Ovary (tissue), 7 donors: ENCODE measurements at regions not wholly inside any gene's neighbourhood (a gene's known extent, or its start where the extent isn't known, plus 50 kb on each side); places are given as distances from the start of the nearest gene placed in this dataset.

Source experiments
- DNase-seq, 5 donors: peaks; one replicate each; pipeline ENCODE4 v3.0.0-alpha.2; 2019 to 2020
- H3K27ac ChIP-seq, 2 donors: fragments of 200-600 bp; one replicate each; pipeline versions ENCODE4 v1.5.1 to v1.8.0; 2019 to 2022
- H3K27me3 ChIP-seq: fragments of 200-600 bp; one replicate; pipeline ENCODE4 v1.8.0; 2022
- H3K36me3 ChIP-seq: fragments of 200-600 bp; sonication (generic); one replicate; pipeline ENCODE4 v1.5.1; 2019
- H3K4me1 ChIP-seq: one replicate; pipeline ENCODE4 v1.8.1; 2013; ENCODE audit warnings: mild to moderate bottlenecking, moderate library complexity; ENCODE audit not compliant: insufficient read depth
- H3K4me3 ChIP-seq: fragments of 200-600 bp; sonication (generic); one replicate; pipeline ENCODE4 v1.5.1; 2017
- H3K9me3 ChIP-seq, 2 donors: fragments of 200-600 bp in 1 of 2; sonication (generic) in 1 of 2; one replicate each; pipeline versions ENCODE4 v1.5.1 to v1.8.1; 2013 to 2019; ENCODE audit warnings: mild to moderate bottlenecking in 1 of 2, moderate library complexity in 1 of 2
- EP300 ChIP-seq: sonication (generic); formaldehyde crosslinking; IDR thresholded peaks from one replicate; pipeline ENCODE4 v1.6.1; 2017; ENCODE audit warnings: antibody characterized with exemption
- POLR2A ChIP-seq: fragments of 450-650 bp; IDR thresholded peaks from one replicate; pipeline ENCODE4 v1.6.1; 2017; ENCODE audit warnings: antibody characterized with exemption, mild to moderate bottlenecking, moderate library complexity
- WGBS, 3 donors: extraction: QIAGEN DNeasy Blood & Tissue Kit in 1 of 3; methylation state at CpG; one replicate each; pipeline versions ENCODE4 v1.1.5 to v1.1.7; 2013 to 2017; 5-methylcytosine and 5-hydroxymethylcytosine counted together
- intact Hi-C, 4 donors: fragments of 100-400 bp; cut with DNase I; formaldehyde crosslinking; loops; one replicate each; pipeline versions ENCODE4 v1.11.0 to v1.15.1; 2022 to 2023
- TF ChIP-seq, protein P1 (sequence below), 3 donors: fragments of 450-650 bp in 2 of 3; fragments of 200-600 bp in 1 of 3; IDR thresholded peaks; one replicate each; pipeline versions ENCODE4 v1.5.1 to v1.8.0; 2016 to 2022; ENCODE audit warnings: antibody characterized with exemption in 3 of 3, mild to moderate bottlenecking in 1 of 3
- donor health status: DM: no; HTN: no; CAD: no; lungs with moderate emphysema.
- donor health status: DM: no; HTN: no; CAD: no.
- donor health status: Bipolar disorder and iron deficiency.
- donor health status: DM: no; HTN: no; CAD: no.
- donor health status: DM: yes; HTN: yes; CAD: no.

DNA sequence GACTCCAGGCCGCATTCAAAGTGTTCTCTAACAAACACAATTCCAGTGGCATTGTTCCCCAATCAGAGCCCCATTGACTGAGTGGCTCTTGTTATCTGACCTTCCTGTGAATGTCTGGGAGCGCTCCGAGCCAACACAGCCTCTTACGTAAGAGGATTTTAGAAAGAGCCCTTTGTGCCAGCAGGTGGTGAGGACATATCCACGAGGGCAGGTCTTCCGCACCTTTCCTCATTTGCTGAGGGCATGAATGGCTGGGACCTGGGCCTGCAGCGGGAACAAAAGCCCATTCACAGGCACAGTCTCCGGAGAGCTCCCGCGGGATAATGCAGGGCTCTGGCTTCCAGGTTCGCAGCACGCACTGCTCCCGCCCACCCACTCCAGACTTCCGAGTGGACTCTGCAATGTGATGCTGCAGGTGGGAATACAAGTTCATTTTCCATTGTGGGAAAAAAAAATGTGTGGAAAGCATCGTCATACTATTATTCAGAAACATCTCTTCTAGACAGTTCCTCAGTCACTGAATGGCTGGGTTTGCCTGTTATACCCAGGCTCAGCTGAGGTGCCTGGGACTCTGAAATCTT is 295.0 kb upstream of the IGFBP3 start:
- intact Hi-C loops, result no loop called here

DNA sequence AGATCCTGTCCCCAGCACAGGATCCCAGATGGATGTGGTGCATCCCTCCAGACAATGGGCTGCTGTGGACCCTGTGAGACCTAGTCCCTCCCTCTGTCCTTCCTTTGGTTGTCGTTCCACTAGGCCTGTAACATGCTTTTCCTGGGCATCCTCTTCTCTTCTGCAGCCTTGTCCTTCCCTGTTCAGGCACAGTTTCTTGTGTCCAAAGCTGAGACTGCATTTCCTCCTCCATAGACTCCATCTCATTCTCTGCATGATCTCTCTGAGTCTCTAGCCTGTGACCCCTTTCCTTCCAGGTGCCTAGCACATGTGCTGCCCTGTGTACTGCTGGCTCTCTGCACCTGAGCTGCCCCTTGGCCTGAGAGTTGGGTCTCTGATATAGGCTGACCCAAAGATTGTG is 293.5 kb upstream of the IGFBP3 start:
- no peak overlapping the region for H3K4me3 ChIP-seq
- no peak overlapping the region for H3K27ac ChIP-seq
- H3K36me3 ChIP-seq, result no peaks in the 10 kb centered on the region
- H3K27me3 ChIP-seq, result no peaks in the 10 kb centered on the region
- intact Hi-C loops, result no loop called here
- H3K9me3 ChIP-seq, result no peaks in the 10 kb centered on the region
- no peak for DNase-seq
- 92 to 97% (median 96%) methylated on average over 1 of the region's 1 CpG for WGBS, 3 donors
- no peak for TF ChIP-seq EP300
- no peaks in the 10 kb centered on the region for H3K4me1 ChIP-seq

More for the DNA sequence above, 295.0 kb upstream of the IGFBP3 start:
- H3K9me3 ChIP-seq, result no peaks in the 10 kb centered on the region
- H3K4me3 ChIP-seq, result no peak overlapping the region
- H3K36me3 ChIP-seq, result no peaks in the 10 kb centered on the region
- TF ChIP-seq, protein P1, sequence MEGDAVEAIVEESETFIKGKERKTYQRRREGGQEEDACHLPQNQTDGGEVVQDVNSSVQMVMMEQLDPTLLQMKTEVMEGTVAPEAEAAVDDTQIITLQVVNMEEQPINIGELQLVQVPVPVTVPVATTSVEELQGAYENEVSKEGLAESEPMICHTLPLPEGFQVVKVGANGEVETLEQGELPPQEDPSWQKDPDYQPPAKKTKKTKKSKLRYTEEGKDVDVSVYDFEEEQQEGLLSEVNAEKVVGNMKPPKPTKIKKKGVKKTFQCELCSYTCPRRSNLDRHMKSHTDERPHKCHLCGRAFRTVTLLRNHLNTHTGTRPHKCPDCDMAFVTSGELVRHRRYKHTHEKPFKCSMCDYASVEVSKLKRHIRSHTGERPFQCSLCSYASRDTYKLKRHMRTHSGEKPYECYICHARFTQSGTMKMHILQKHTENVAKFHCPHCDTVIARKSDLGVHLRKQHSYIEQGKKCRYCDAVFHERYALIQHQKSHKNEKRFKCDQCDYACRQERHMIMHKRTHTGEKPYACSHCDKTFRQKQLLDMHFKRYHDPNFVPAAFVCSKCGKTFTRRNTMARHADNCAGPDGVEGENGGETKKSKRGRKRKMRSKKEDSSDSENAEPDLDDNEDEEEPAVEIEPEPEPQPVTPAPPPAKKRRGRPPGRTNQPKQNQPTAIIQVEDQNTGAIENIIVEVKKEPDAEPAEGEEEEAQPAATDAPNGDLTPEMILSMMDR (IDR thresholded peaks at IDR 0.05), result no peak
- TF ChIP-seq EP300 (no peak), POLR2A (no peak)
- no peak overlapping the region for H3K27ac ChIP-seq
- no peaks in the 10 kb centered on the region for H3K27me3 ChIP-seq
- WGBS, 3 donors, result 88 to 94% (median 92%) methylated on average over 15 of the region's 15 CpGs
- no peaks in the 10 kb centered on the region for H3K4me1 ChIP-seq
- DNase-seq, result no peak

DNA sequence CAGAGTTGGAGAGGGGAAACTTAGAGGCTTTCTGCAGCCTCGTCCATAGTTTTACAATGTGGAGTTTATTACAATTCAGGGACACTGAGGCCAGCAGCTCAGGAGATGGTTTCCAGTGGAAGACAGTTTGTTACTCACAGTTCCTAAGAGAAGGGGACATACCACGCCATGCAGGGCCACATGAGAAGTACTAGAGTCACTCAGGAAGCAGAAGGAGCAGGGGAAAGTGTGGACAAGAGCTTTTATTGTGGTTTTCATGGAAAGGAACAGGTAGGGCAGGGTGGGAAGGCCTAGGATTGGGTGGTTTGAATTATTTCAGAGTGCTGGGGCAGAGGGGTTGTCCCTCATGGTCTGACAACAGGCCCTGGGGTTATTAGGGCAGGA is 292.1 kb upstream of the IGFBP3 start:
- intact Hi-C loops, result no loop called here
- no peaks in the 10 kb centered on the region for H3K36me3 ChIP-seq
- no peaks in the 10 kb centered on the region for H3K9me3 ChIP-seq
- no peak for TF ChIP-seq POLR2A
- no peak for TF ChIP-seq EP300
- TF ChIP-seq, protein P1 (IDR thresholded peaks at IDR 0.05), result no peak
- no peak overlapping the region for H3K4me3 ChIP-seq
- no peaks in the 10 kb centered on the region for H3K4me1 ChIP-seq
- DNase-seq, result no peak
- no peak overlapping the region for H3K27ac ChIP-seq
- no peaks in the 10 kb centered on the region for H3K27me3 ChIP-seq
- WGBS, 3 donors, result 90 to 95% (median 93%) methylated on average over 2 of the region's 2 CpGs

DNA sequence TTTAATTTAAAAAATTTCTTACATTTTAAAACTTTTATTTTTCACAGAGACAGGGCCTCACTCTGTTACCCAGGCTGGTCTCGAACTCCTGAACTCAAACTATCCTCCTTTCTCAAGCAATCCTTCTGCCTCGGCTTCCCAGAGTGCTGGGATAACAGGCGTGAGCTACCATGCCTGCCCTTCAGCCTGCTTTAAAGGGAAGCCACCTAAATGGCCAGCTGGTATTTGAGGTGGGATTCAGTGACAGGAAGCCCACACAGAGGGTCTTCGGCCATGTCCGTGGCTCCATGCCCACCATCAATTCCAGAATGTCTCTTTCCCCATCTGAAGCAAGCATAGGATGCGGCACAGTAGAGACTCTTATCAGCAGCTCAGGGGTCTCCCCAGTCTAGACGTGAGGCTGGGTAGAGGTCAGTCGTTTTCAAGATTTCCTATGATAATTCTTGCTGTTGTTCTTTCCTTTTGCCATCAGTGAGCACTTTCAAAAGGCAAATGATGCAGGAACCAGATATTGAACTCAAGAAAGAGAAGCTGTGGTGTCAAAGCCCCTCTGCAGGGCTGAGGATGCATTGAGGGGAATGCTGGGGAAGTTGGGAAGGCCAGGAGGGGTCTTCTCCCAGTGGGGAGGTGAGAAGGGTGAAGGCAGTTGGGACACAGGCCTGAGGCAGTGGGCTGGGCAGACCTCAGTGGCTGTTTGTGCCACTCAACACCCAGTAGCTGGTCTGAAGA is 291.5 kb upstream of the IGFBP3 start:
- 70 to 87% (median 71%) methylated on average over 8 of the region's 8 CpGs for WGBS, 3 donors
- intact Hi-C loops, result no loop called here
- H3K4me1 ChIP-seq, result no peaks in the 10 kb centered on the region
- TF ChIP-seq POLR2A (no peak), EP300 (no peak)
- TF ChIP-seq, protein P1 (IDR thresholded peaks at IDR 0.05), result no peak
- no peak overlapping the region for H3K27ac ChIP-seq
- no peaks in the 10 kb centered on the region for H3K36me3 ChIP-seq
- H3K27me3 ChIP-seq, result no peaks in the 10 kb centered on the region
- H3K4me3 ChIP-seq, result no peak overlapping the region
- no peaks in the 10 kb centered on the region for H3K9me3 ChIP-seq
- no peak for DNase-seq

DNA sequence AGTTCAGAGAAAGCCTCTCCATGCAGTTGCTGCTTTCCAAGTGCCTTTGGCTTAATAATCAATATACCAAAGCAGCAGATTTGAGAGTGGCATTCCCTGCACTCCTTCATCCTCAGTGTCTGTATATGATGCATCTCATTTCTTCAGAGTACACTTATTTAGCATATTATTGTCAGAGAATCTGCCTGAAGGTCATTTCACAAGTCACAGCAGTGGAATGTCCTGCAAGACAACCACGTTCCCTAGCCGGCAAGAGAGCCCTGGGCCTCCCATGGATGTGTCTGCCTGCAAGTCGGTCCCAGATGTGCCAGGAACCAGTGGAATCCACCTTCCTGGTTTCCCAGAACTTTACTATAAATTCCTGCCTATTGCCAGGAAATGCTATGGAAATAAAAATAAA is 289.4 kb upstream of the IGFBP3 start:
- WGBS, 3 donors, result 65 to 76% (median 71%) methylated on average over 3 of the region's 3 CpGs
- intact Hi-C loops, result no loop called here
- no peaks in the 10 kb centered on the region for H3K9me3 ChIP-seq
- H3K27me3 ChIP-seq, result no peaks in the 10 kb centered on the region
- no peak overlapping the region for H3K4me3 ChIP-seq
- TF ChIP-seq EP300, result no peak
- no peak for TF ChIP-seq POLR2A
- H3K4me1 ChIP-seq, result no peaks in the 10 kb centered on the region
- DNase-seq, result no peak
- no peak overlapping the region for H3K27ac ChIP-seq
- no peaks in the 10 kb centered on the region for H3K36me3 ChIP-seq
